Tibial artery (tissue), 4 donors: ENCODE measurements at regions not wholly inside any gene's neighbourhood (a gene's known extent, or its start where the extent isn't known, plus 50 kb on each side); places are given as distances from the start of the nearest gene placed in this dataset.

ENCODE experiments used
- DNase-seq, 2 donors: peaks; one replicate each; pipeline ENCODE4 v3.0.0-alpha.2; 2019
- H3K27ac ChIP-seq, 2 donors: fragments of 200-600 bp; sonication (generic) in 1 of 2; 1 replicate in 1 of 2; 2 replicates in 1 of 2; pipeline ENCODE4 v1.5.1; 2018 to 2019; ENCODE audit warnings: mild to moderate bottlenecking in 1 of 2
- H3K27me3 ChIP-seq, 2 donors: fragments of 200-600 bp; sonication (generic) in 1 of 2; one replicate each; pipeline versions ENCODE4 v1.5.1 to v1.6.0; 2016 to 2019
- H3K36me3 ChIP-seq, 3 donors: fragments of 200-600 bp; sonication (generic) in 2 of 3; one replicate each; pipeline ENCODE4 v1.5.1; 2016 to 2019; ENCODE audit warnings: mild to moderate bottlenecking in 2 of 3
- H3K4me1 ChIP-seq, 4 donors: fragments of 200-600 bp; sonication (generic) in 2 of 4; 1 replicate in 3 of 4; 2 replicates in 1 of 4; pipeline ENCODE4 v1.5.1; 2016 to 2019
- H3K4me3 ChIP-seq, 2 donors: fragments of 200-600 bp; sonication (generic) in 1 of 2; 1 replicate in 1 of 2; 2 replicates in 1 of 2; pipeline ENCODE4 v1.5.1; 2018 to 2019; ENCODE audit warnings: mild to moderate bottlenecking in 2 of 2
- H3K9me3 ChIP-seq, 3 donors: fragments of 200-600 bp; sonication (generic) in 1 of 3; one replicate each; pipeline ENCODE4 v1.5.1; 2016 to 2019
- intact Hi-C: fragments of 100-400 bp; cut with DNase I; formaldehyde crosslinking; loops from one replicate; pipeline ENCODE4 v1.15.0; 2023; ENCODE audit warnings: low total_unique reads
- TF ChIP-seq, protein P1 (sequence below), 2 experiments: fragments of 200-600 bp in 1 of 2; fragments of 450-650 bp in 1 of 2; IDR thresholded peaks; one replicate each; pipeline ENCODE4 v1.5.1; 2017 to 2019; ENCODE audit warnings: antibody characterized with exemption in 2 of 2, mild to moderate bottlenecking in 1 of 2, moderate library complexity in 1 of 2

GRCh38 chr20:58565461-58566175 lies 50.4 kb upstream of the APCDD1L start:
- intact Hi-C loops = no loop called here
- no peaks in the 10 kb centered on the region for H3K9me3 ChIP-seq
- TF ChIP-seq, protein P1, sequence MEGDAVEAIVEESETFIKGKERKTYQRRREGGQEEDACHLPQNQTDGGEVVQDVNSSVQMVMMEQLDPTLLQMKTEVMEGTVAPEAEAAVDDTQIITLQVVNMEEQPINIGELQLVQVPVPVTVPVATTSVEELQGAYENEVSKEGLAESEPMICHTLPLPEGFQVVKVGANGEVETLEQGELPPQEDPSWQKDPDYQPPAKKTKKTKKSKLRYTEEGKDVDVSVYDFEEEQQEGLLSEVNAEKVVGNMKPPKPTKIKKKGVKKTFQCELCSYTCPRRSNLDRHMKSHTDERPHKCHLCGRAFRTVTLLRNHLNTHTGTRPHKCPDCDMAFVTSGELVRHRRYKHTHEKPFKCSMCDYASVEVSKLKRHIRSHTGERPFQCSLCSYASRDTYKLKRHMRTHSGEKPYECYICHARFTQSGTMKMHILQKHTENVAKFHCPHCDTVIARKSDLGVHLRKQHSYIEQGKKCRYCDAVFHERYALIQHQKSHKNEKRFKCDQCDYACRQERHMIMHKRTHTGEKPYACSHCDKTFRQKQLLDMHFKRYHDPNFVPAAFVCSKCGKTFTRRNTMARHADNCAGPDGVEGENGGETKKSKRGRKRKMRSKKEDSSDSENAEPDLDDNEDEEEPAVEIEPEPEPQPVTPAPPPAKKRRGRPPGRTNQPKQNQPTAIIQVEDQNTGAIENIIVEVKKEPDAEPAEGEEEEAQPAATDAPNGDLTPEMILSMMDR (IDR thresholded peaks at IDR 0.05) = no peak

More at GRCh38 chr20:58565461-58566175, 50.4 kb upstream of the APCDD1L start:
- Histone ChIP-seq H3K27me3 (no peaks in the 10 kb centered on the region), H3K27ac (no peak overlapping the region), H3K36me3 (no peaks in the 10 kb centered on the region), H3K4me1 (peaks cover 0 to 5% (median 2%) of the 10 kb centered on the region in 4 donors), H3K4me3 (no peak overlapping the region)
- no peak for DNase-seq
